A549 (cell line): ENCODE measurements at regions not wholly inside any gene's neighbourhood (a gene's known extent, or its start where the extent isn't known, plus 50 kb on each side); places are given as distances from the start of the nearest gene placed in this dataset.

Source experiments
- BCL3 ChIP-seq: fragments of >200 bp; sonication (Bioruptor Twin); formaldehyde crosslinking; IDR thresholded peaks from 3 replicates; pipeline ENCODE4 v1.6.1; 2016
- CHD4 ChIP-seq: fragments of 200-600 bp; sonication (generic); IDR thresholded peaks from 2 replicates; pipeline ENCODE4 v1.6.1; 2016; ENCODE audit warnings: antibody characterized with exemption, mild to moderate bottlenecking, borderline replicate concordance
- CTCF ChIP-seq: fragments of >200 bp; sonication (Bioruptor Twin); formaldehyde crosslinking; IDR thresholded peaks from 3 replicates; pipeline ENCODE4 v1.5.1; 2016
- EP300 ChIP-seq, 2 experiments: fragments of >200 bp; sonication (Bioruptor Twin); formaldehyde crosslinking; IDR thresholded peaks; 2 replicates in 1 of 2; 3 replicates in 1 of 2; pipeline ENCODE4 v1.6.1; 2016 to 2017
- ESRRA ChIP-seq: fragments of 150-350 bp; IDR thresholded peaks from 2 replicates; pipeline ENCODE4 v1.6.1; 2014; ENCODE audit warnings: mild to moderate bottlenecking, low read length, borderline replicate concordance
- GATA3 ChIP-seq: IDR thresholded peaks from 2 replicates; pipeline ENCODE4 v1.6.1; 2012; ENCODE audit warnings: borderline replicate concordance
- JUN ChIP-seq, 2 experiments: fragments of >200 bp; sonication (Bioruptor Twin); formaldehyde crosslinking; IDR thresholded peaks; 2 replicates in 1 of 2; 3 replicates in 1 of 2; pipeline ENCODE4 v1.6.1; 2016 to 2017
- KDM5A ChIP-seq: fragments of 200-600 bp; sonication (generic); IDR thresholded peaks from 2 replicates; pipeline ENCODE4 v1.6.1; 2016; ENCODE audit warnings: antibody characterized with exemption, mild to moderate bottlenecking
- MAX ChIP-seq: IDR thresholded peaks from 2 replicates; pipeline ENCODE4 v1.6.1; 2012
- RAD21 ChIP-seq, 2 experiments: fragments of >200 bp in 1 of 2; sonication (Bioruptor Twin) in 1 of 2; formaldehyde crosslinking in 1 of 2; IDR thresholded peaks in 1 of 2; conservative IDR thresholded peaks in 1 of 2; 2 replicates in 1 of 2; 3 replicates in 1 of 2; pipeline ENCODE4 v1.6.1; 2012 to 2018; ENCODE audit warnings: inconsistent platforms in 1 of 2
- SREBF2 ChIP-seq: fragments of 450-650 bp; IDR thresholded peaks from 2 replicates; pipeline ENCODE4 v1.6.1; 2014; ENCODE audit warnings: mild to moderate bottlenecking, moderate library complexity

- TF ChIP-seq CTCF (no peak), MAX (no peak), RAD21 (conservative IDR thresholded peaks at IDR 0.05 in 1 of 2, IDR thresholded peaks at IDR 0.05 in 1 of 2) (no peak), SREBF2 (no peak), GATA3 (no peak), CHD4 (no peak), EP300 (IDR thresholded peaks at IDR 0.05) (no peak), KDM5A (no peak), JUN (IDR thresholded peaks at IDR 0.05) (no peak), ESRRA (no peak), BCL3 (no peak)
Measured at GRCh38 chr10:57694956-57695608, 572.6 kb downstream of the IPMK start.
